ENCODE measurements at regions not wholly inside any gene's neighbourhood (a gene's known extent, or its start where the extent isn't known, plus 50 kb on each side); places are given as distances from the start of the nearest gene placed in this dataset.

GRCh38 chr7:155928583-155928982 lies 116.3 kb upstream of the SHH start:
- TF ChIP-seq CEBPB (IDR thresholded peaks at IDR 0.05) = no peak
- TF ChIP-seq ZBTB7A (IDR thresholded peaks at IDR 0.05; ENCODE audit: low read depth) = no peak
- no peak for TF ChIP-seq MAX (IDR thresholded peaks at IDR 0.05)
- TF ChIP-seq REST (IDR thresholded peaks at IDR 0.05; ENCODE audit: low read depth) = no peak
- no peak for TF ChIP-seq YY1 (IDR thresholded peaks at IDR 0.05; ENCODE audit: low read depth)
- TF ChIP-seq RAD21 (IDR thresholded peaks at IDR 0.05; ENCODE audit: low read depth) = no peak
- no peak for TF ChIP-seq TEAD4 (IDR thresholded peaks at IDR 0.05)
- TF ChIP-seq EP300 (IDR thresholded peaks at IDR 0.05; ENCODE audit: borderline replicate concordance) = no peak
- no peak for TF ChIP-seq TAF1 (IDR thresholded peaks at IDR 0.05; ENCODE audit: low read depth)
- no peak for TF ChIP-seq CREB1 (IDR thresholded peaks at IDR 0.05; ENCODE audit: low read depth)
- TF ChIP-seq TCF12 (IDR thresholded peaks at IDR 0.05; ENCODE audit: low read depth) = no peak
- no peak for TF ChIP-seq USF1 (IDR thresholded peaks at IDR 0.05)
- TF ChIP-seq EGR1 (IDR thresholded peaks at IDR 0.05) = no peak

Measured in Ishikawa (cell line).